GM21423 (cell line): ENCODE measurements at regions not wholly inside any gene's neighbourhood (a gene's known extent, or its start where the extent isn't known, plus 50 kb on each side); places are given as distances from the start of the nearest gene placed in this dataset.
A peak's percentile ranks its signal among the peaks of the same experiment; 100 is the strongest.
"Not testable (repeated sequence)": the region's sequence is repeated elsewhere in the genome, so short reads cannot be mapped to it uniquely, and the experiment has no call there.

Source experiments
- ATAC-seq: cut with Tn5 transposase; IDR thresholded peaks from one replicate; pipeline ENCODE4 v1.9.1; 2021; ENCODE audit warnings: mild to moderate bottlenecking, moderate library complexity; ENCODE audit not compliant: unreplicated experiment

GRCh38 chr2:113551637-113552318, 53.3 kb downstream of the FOXD4L1 start:
- peak; percentile 88 for ATAC-seq

- ATAC-seq = not testable (repeated sequence)
Measured at GRCh38 chr2:113559820-113560219, 61.4 kb downstream of the FOXD4L1 start.

- peak; percentile 84 for ATAC-seq
Measured at GRCh38 chr2:113562662-113563061, 64.2 kb downstream of the FOXD4L1 start.

GRCh38 chr2:113566674-113567480, 60.2 kb upstream of the RABL2A start:
- ATAC-seq = not testable (repeated sequence)

GRCh38 chr2:113567481-113567849, 59.6 kb upstream of the RABL2A start:
- not testable (repeated sequence) for ATAC-seq

- not testable (repeated sequence) for ATAC-seq
Measured at GRCh38 chr2:113568231-113568630, 58.8 kb upstream of the RABL2A start.

- not testable (repeated sequence) for ATAC-seq
Measured at GRCh38 chr2:113570082-113570481, 57.0 kb upstream of the RABL2A start.

DNA sequence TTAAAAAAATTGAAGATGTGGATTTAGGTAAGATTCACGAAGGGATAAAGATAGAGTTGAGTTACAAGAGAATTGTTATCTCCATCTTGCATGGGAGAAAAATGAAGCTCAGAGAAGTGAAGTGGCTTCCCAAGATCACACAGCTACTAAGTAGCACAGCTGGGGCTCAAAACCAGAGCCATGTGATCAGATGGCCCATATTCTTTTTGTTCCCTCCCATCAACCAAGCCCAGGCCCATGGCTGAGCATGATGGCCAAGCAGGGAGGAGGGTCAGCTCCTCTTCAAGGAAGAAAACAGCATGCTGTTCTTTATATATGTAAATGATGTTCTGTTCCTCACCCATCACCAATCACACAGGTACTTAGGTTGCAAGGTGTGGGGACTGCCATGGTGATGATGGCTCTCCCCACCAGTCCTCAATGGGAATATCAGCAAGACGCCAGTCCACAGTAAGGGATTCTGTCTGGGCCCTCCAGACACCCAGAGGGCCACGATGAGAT, 56.5 kb upstream of the RABL2A start:
- ATAC-seq = not testable (repeated sequence)

- ATAC-seq = not testable (repeated sequence)
Measured at GRCh38 chr2:113571482-113572068, 55.5 kb upstream of the RABL2A start.

DNA sequence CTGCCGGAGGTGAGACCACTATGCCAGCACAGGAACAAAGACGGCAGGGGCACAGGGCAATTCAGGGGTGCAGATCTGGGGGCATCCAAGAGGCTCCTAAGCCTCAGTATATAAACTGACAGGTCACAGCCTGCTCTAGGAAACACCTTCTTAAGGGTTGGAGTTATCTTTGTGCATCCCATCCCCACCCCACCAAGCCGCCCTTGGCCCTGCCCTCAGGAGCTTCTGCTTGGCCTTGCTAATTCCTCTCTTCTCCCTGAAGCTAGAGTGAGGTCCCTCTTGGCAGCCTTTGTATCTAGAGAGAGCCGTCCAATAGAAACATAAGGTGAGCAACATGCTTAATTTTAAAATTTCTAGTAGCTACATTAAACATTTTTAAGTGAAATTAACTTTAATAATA, 51.3 kb upstream of the RABL2A start:
- ATAC-seq = not testable (repeated sequence)

- ATAC-seq = not testable (repeated sequence)
Measured at GRCh38 chr2:113576353-113576752, 50.7 kb upstream of the RABL2A start.
